HG02623 (cell line): ENCODE measurements at regions not wholly inside any gene's neighbourhood (a gene's known extent, or its start where the extent isn't known, plus 50 kb on each side); places are given as distances from the start of the nearest gene placed in this dataset.

Experiments used
- ATAC-seq: cut with Tn5 transposase; IDR thresholded peaks from one replicate; pipeline ENCODE4 v1.9.1; 2021; ENCODE audit warnings: moderate library complexity; ENCODE audit not compliant: unreplicated experiment

- no peak for ATAC-seq
These were observed 512.8 kb downstream of the LMO7 start for GRCh38 chr13:76148926-76149325.

DNA sequence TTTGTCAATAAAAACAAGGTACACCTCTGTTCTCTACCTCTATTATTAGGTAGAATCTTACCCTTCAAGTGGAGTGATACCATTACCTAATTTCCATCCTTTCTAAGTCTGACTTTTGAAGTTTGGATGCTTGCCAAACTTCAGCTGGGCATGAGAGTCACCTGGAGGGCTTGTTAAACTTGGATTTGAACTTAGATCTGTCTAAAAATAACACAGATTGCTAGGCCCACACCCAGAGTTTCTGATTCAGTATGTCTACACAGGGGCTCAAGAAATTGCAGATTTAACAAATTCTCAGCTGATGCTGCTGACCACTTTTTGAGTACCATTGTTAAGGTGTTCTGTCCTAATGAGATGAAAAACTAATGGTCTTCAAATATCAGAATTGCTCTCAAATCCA lies 512.2 kb downstream of the LMO7 start:
- no peak for ATAC-seq

GRCh38 chr13:76132532-76132931 lies 496.4 kb downstream of the LMO7 start:
- ATAC-seq: no peak

- no peak for ATAC-seq
These were observed 495.4 kb downstream of the LMO7 start for GRCh38 chr13:76131551-76131950.

GRCh38 chr13:76129305-76130000 lies 493.3 kb downstream of the LMO7 start:
- no peak for ATAC-seq

- no peak for ATAC-seq
These were observed 491.8 kb downstream of the LMO7 start for GRCh38 chr13:76127922-76128321.

GRCh38 chr13:76123548-76123947 lies 487.4 kb downstream of the LMO7 start:
- ATAC-seq: no peak

- no peak for ATAC-seq
These were observed 480.7 kb downstream of the LMO7 start for GRCh38 chr13:76116751-76117360.

DNA sequence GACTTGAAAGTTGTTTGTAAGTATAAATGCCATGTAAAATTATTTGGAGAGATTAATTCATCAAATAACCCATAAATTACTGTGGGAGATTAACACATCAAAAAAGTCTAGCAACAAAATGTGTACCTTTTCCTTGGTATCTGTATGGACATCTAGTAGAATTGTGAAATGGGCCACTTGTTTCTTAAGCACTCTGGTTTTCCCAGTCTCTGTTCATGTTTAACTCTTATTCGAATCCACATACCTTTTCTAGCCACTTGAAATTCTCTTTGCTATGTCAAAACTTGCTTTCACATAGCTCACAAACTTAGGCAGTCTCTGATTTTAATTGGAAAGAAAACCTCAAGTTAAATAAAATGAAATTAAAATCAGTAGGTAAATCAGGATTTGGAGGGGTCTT lies 470.6 kb downstream of the LMO7 start:
- no peak for ATAC-seq

DNA sequence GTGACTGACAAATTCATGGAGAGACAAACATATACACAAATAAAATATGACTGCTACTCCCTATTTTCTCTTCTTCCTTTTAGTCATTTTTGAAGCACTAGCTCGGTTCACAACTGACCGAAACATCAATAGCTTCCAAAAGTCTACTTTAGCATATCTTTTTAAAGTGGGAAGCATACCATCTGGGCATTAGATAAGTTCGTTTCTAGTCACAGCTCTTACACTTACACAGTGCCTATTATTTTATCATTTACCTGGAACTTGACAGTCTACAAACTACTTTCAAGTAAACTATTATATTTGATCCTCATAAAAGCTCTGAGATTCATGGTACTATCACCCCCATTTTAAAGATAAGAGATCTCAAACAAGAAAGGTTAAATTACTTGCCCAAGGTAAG lies 458.5 kb downstream of the LMO7 start:
- ATAC-seq: no peak

DNA sequence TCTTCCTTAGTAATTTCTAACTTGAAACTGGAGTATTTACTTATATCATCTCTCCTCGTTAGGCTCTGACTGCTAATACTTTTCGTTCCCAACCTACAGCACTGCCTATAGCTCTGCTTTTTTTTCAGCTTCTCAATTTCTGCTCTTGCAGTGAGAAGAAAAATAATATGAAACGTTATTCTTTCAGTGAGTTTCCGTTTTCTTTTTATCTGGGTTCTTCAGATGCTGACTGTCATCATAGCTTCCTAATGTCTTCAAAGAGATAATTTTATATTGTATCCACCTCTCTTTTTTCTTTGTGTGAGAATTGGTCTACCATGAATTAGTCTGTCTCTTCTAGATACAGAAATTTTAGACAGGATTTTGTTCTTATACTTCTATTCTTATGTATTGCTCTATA lies 454.9 kb downstream of the LMO7 start:
- no peak for ATAC-seq

DNA sequence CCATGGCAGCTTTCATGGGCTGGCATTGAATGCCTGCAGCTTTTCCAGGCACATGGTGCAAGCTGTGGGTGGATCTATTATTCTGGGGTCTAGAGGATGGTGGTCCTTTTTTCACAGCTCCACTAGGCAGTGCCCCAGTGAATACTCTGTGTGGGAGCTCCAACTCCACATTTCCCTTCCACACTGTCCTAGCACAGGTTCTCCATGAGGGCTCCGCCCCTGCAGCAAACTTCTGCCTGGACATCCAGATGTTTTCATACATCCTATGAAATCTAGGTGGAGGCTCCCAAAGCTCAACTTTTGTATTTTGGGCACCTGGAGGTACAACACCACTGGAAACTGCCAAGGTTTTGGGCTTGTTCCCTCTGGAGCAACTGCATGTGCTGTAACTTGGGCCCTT lies 450.6 kb downstream of the LMO7 start:
- no peak for ATAC-seq

- no peak for ATAC-seq
These were observed 431.7 kb downstream of the LMO7 start for GRCh38 chr13:76067850-76068249.

DNA sequence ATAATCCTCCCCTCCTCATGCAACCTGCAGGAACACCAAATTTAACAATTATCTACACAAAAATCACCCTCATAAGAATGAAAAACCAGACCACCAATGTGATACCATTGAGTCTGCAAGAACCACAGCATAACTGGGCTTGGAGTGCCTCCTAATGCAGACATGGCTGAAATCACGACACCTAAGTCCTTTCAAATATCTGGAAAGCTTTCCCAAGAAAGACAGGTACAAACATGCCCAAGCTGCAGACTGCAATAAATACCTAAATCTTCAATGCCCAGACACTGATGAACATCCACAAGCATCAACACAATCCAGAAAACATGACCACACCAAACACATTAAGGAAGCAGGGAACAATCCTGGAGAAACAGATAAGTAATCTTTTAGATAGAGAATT lies 417.1 kb downstream of the LMO7 start:
- ATAC-seq: no peak

DNA sequence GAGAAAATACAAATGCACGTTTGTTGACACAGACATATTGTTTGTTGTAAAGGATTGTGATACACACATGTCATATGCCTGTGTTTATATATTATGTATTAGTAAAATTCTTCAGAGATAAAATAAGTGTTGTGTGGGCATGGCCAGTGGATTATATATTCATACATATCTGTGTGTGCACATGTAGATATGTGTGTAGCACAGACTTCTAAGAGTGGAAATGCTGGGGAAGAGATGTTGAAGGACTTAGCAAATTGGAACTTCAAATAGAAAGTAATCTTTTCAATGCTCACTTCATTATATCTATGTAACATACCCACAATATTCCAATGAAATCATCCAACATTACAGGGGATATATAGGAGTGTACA lies 413.2 kb downstream of the LMO7 start:
- no peak for ATAC-seq

DNA sequence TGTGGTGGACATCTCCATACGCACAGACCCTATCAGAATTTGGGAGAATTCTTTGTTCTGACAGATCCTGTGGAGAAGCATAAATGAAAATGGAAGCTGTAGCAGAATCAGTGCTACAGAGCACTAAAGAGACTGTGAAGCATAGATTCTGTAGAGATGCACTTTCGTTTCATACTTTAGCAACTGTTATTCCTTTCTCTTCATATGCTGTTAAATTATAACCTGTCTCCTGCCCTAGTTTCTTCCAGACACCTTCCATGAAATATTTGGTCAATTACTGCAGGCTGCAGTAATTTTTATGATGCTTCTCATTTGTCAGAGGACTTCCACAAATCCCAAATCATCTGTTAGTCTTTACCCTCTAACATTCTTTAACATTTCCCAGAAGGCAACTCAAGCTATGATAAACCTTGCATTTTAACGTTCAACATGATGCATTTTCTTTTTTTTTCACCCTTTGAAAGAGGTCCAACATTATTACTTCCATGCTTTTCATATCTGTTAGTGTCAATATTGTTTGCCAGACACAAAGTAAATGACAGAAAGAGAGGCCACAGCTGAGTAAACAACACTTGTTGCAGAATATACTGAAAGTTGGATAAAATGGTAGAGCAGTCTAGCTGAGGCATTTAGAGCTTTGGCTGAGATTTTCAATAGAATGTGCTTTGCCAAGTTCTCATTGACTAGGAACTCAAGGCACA lies 412.7 kb downstream of the LMO7 start:
- no peak for ATAC-seq

DNA sequence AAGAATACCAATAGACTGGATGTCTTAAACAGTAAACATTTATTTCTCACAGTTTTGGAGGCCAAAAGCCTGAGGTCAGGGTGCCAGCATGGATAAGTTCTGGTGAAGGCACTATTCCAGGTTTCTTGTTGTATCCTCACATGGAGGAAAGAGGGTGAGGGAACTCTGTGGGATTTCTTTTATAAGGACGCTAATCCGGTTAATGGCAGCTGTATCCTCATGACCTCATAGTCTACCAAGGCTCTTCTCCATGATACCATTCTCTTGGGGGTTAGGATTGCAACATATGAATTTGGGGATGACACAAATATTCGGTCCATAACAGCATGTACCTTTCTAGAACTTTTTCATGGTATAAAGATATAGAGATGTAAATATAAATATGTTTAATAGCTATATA lies 412.0 kb downstream of the LMO7 start:
- no peak for ATAC-seq

- no peak for ATAC-seq
These were observed 407.7 kb downstream of the LMO7 start for GRCh38 chr13:76043874-76044273.

GRCh38 chr13:76038920-76039716 lies 403.0 kb downstream of the LMO7 start:
- no peak for ATAC-seq

GRCh38 chr13:76036176-76036575 lies 400.0 kb downstream of the LMO7 start:
- ATAC-seq: no peak

DNA sequence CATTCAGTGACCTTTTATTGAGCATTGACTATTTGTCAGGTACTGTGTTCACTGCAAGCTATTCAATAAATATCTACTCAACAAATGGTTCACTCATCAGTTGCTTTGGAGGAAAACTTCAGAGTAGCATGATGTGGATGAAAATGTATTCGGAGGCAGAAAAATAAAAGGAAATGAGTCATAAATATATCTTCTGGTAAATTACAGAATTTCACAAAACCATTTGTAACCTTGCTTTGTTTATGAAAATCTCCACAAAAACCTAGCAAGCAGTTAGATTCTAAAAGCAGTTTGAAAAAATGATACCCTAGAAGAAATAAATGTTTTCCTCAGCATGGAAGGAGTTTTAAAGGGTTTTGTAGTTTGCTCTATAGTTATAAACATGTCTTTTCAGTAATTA lies 399.6 kb downstream of the LMO7 start:
- ATAC-seq: no peak

DNA sequence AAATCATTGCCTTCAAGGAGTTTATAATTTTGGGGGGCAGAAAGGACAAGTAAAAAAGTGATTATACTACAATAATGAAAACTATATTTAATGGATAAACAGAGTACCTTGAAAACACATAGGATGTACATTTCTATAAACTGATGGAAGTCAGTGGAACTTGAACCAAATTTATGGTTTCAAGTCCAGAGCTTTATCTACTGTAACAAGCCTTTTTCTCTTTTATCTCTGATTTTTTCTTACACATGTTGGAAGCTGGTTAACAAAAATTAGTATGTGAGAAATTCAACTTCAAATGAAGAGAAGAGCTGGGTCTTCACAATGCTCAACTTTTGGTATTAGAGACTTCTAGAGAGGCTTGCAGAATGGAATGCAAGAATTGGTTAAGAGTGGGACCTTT lies 393.6 kb downstream of the LMO7 start:
- ATAC-seq: no peak
